CD4-positive, alpha-beta T cell (primary cell): ENCODE measurements at regions not wholly inside any gene's neighbourhood (a gene's known extent, or its start where the extent isn't known, plus 50 kb on each side); places are given as distances from the start of the nearest gene placed in this dataset.
A peak's percentile ranks its signal among the peaks of the same experiment; 100 is the strongest.

Experiments used
- ATAC-seq: fragments of 200-7000 bp; cut with Tn5 transposase; one replicate; pipeline ENCODE4 v1.10.0; 2022; ENCODE audit warnings: mild to moderate bottlenecking; ENCODE audit not compliant: poor library complexity
- CTCF ChIA-PET: fragments of 350-600 bp; sonication (Branson Sonifier 250); formaldehyde crosslinking; loops from one replicate; lab custom pipeline; 2021; ENCODE audit warnings: antibody characterized with exemption, inconsistent platforms; lab: Charles Lee
- POLR2A ChIA-PET: fragments of 350-600 bp; sonication (Branson Sonifier 250); formaldehyde crosslinking; loops from one replicate; lab custom pipeline; 2021; ENCODE audit warnings: antibody characterized with exemption, inconsistent platforms; lab: Charles Lee
- DNase-seq, 14 experiments: peaks; one replicate each; pipeline ENCODE4 v3.0.0-alpha.2; 2013 to 2020; ENCODE audit warnings: mixed read lengths in 2 of 14
- H3K27ac ChIP-seq, 2 donors: one replicate each; pipeline versions ENCODE4 v1.5.1 to v1.7.0; 2013; ENCODE audit warnings: low read length in 2 of 2, low read depth in 1 of 2, mild to moderate bottlenecking in 1 of 2
- H3K27me3 ChIP-seq, 2 experiments: 1 replicate in 1 of 2; 2 replicates in 1 of 2; pipeline versions ENCODE4 v1.6.1 to v1.7.0; 2013; ENCODE audit warnings: low read length in 2 of 2, control low read depth in 1 of 2, mild to moderate bottlenecking in 1 of 2, moderate library complexity in 1 of 2; ENCODE audit not compliant: insufficient read depth in 2 of 2, control insufficient read depth in 1 of 2
- H3K36me3 ChIP-seq: one replicate; pipeline ENCODE4 v1.6.1; 2013; ENCODE audit warnings: low read length, control low read depth; ENCODE audit not compliant: insufficient read depth
- H3K4me1 ChIP-seq: one replicate; pipeline ENCODE4 v1.6.1; 2013; ENCODE audit warnings: low read length, control low read depth; ENCODE audit not compliant: insufficient read depth
- H3K4me3 ChIP-seq: one replicate; pipeline ENCODE4 v1.5.1; 2013; ENCODE audit warnings: mild to moderate bottlenecking, low read length, moderate library complexity
- H3K9me3 ChIP-seq, 2 experiments: 1 replicate in 1 of 2; 2 replicates in 1 of 2; pipeline versions ENCODE4 v1.6.1 to v1.7.0; 2013; ENCODE audit warnings: low read length in 2 of 2, mild to moderate bottlenecking in 2 of 2, control low read depth in 1 of 2, moderate library complexity in 1 of 2; ENCODE audit not compliant: control insufficient read depth in 1 of 2, insufficient read depth in 1 of 2
- H3K27ac Mint-ChIP-seq: one replicate; pipeline ENCODE4 v1.8.0; 2020; ENCODE audit warnings: mixed read lengths
- H3K27me3 Mint-ChIP-seq: one replicate; pipeline ENCODE4 v1.8.0; 2021; ENCODE audit warnings: mixed read lengths
- H3K36me3 Mint-ChIP-seq: one replicate; pipeline ENCODE4 v1.8.0; 2021; ENCODE audit warnings: low read depth, mixed read lengths
- H3K4me1 Mint-ChIP-seq: one replicate; pipeline ENCODE4 v1.8.0; 2021; ENCODE audit warnings: low read depth, mixed read lengths
- H3K4me3 Mint-ChIP-seq: one replicate; pipeline ENCODE4 v1.8.0; 2020; ENCODE audit warnings: mild to moderate bottlenecking, mixed read lengths
- H3K9me3 Mint-ChIP-seq: one replicate; pipeline ENCODE4 v1.8.0; 2020; ENCODE audit warnings: mixed read lengths
- intact Hi-C, 2 experiments: fragments of 100-400 bp; cut with DNase I in 1 of 2; cut with micrococcal nuclease in 1 of 2; formaldehyde crosslinking; loops; one replicate each; pipeline versions ENCODE4 v1.15.1 to v1.9.0; 2023 to 2025; cut with DNase I, micrococcal nuclease
- TF ChIP-seq, protein P1 (sequence below): fragments of 200-600 bp; IDR thresholded peaks from one replicate; pipeline ENCODE4 v1.8.0; 2022; ENCODE audit warnings: antibody characterized with exemption, mild to moderate bottlenecking

DNA sequence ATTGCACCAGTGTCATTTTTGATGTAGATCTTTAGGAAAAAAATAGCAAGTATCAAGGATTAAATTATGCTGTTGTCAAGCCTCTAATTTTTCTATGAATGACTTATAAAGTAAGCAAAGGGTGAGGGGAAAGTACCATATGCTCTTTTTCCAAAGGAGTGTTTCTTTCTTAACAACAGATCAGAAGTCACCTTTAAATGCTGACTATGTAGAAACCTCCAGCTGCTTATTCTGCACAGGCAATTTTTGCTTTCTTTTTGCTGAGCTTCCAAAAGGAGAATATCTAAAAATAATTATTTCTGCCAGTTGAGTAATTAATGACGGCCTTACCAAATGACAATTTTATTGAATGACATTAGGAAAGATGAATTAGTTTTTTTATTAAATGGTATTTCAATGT is 390.6 kb upstream of the MANEA start:
- no peak overlapping the region for H3K27ac ChIP-seq
- ATAC-seq (no peak), DNase-seq (no peak)
- intact Hi-C loops: no loop called here
- Mint-ChIP-seq H3K9me3 (no peaks in the 10 kb centered on the region), H3K4me1 (no peaks in the 10 kb centered on the region), H3K4me3 (no peak overlapping the region), H3K27me3 (no peaks in the 10 kb centered on the region), H3K36me3 (no peaks in the 10 kb centered on the region), H3K27ac (no peak overlapping the region)
- H3K36me3 ChIP-seq: no peaks in the 10 kb centered on the region
- POLR2A ChIA-PET: no interaction called here
- H3K9me3 ChIP-seq: no peaks in the 10 kb centered on the region
- no peaks in the 10 kb centered on the region for H3K4me1 ChIP-seq
- H3K27me3 ChIP-seq: no peaks in the 10 kb centered on the region
- no peak overlapping the region for H3K4me3 ChIP-seq
- CTCF ChIA-PET: no interaction called here
- TF ChIP-seq, protein P1, sequence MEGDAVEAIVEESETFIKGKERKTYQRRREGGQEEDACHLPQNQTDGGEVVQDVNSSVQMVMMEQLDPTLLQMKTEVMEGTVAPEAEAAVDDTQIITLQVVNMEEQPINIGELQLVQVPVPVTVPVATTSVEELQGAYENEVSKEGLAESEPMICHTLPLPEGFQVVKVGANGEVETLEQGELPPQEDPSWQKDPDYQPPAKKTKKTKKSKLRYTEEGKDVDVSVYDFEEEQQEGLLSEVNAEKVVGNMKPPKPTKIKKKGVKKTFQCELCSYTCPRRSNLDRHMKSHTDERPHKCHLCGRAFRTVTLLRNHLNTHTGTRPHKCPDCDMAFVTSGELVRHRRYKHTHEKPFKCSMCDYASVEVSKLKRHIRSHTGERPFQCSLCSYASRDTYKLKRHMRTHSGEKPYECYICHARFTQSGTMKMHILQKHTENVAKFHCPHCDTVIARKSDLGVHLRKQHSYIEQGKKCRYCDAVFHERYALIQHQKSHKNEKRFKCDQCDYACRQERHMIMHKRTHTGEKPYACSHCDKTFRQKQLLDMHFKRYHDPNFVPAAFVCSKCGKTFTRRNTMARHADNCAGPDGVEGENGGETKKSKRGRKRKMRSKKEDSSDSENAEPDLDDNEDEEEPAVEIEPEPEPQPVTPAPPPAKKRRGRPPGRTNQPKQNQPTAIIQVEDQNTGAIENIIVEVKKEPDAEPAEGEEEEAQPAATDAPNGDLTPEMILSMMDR: no peak

DNA sequence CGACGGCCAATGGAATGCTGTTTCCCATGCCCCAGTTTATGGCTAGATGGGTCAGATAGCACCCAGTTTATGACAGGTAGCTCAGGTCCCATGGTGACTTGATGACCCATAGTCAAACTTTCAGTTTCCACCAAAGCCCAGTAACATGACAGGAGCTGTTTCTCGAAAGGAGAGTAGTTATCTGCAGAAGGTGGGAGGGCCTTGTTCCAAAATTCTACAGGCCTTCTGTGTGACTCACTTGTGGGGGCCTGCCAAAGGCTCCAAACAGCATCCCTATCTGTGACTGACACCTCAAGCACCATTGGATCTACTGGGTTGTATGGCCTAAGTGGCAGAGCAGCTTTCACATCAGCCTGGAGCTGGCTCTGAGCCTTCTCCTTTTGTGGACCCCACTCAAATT is 379.7 kb upstream of the MANEA start:
- Mint-ChIP-seq H3K9me3 (no peaks in the 10 kb centered on the region), H3K36me3 (no peaks in the 10 kb centered on the region), H3K4me3 (no peak overlapping the region), H3K27me3 (no peaks in the 10 kb centered on the region), H3K27ac (no peak overlapping the region), H3K4me1 (no peaks in the 10 kb centered on the region)
- no peaks in the 10 kb centered on the region for H3K9me3 ChIP-seq
- no peak for ATAC-seq
- ChIA-PET POLR2A (no interaction called here), CTCF (no interaction called here)
- no peaks in the 10 kb centered on the region for H3K27me3 ChIP-seq
- H3K4me3 ChIP-seq: no peak overlapping the region
- intact Hi-C loops: no loop called here
- TF ChIP-seq, protein P1: no peak
- no peaks in the 10 kb centered on the region for H3K4me1 ChIP-seq
- H3K36me3 ChIP-seq: no peaks in the 10 kb centered on the region
- H3K27ac ChIP-seq: no peak overlapping the region
- no peak for DNase-seq

DNA sequence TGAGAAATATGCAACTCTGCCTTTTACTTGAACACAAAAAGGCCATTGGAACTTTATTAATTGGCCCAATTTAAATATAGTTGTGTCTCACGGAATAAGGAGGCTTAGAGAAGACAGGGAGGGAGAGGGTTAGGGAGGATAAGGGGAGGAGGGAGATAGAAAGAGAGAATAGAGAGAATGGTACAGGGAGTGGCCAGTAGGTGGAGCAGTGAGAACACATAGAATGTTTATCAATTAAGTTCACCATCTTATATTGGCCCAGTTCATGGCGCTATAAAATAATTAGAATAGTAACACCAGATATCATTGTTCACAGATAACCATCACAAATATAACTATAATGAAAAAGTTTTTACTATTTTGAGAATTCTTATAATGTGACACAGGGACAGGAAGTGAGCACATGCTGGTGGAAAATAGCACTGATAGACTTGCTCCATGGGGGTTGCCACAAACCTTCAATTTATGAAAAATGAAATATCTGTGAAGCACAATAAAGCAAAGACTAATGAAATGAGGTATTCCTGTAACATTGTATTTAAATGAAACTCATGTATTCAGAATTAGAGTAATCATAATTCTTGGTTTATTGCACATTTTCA is 374.1 kb upstream of the MANEA start:
- intact Hi-C loops: no loop called here
- peak in 4 of 14 experiments; percentile 10 to 22 (median 14) for DNase-seq

More for the DNA sequence above, 374.1 kb upstream of the MANEA start:
- Mint-ChIP-seq H3K27me3 (no peaks in the 10 kb centered on the region), H3K4me1 (no peaks in the 10 kb centered on the region), H3K9me3 (no peaks in the 10 kb centered on the region), H3K36me3 (no peaks in the 10 kb centered on the region), H3K4me3 (no peak overlapping the region), H3K27ac (no peak overlapping the region)
- POLR2A ChIA-PET: no interaction called here
- TF ChIP-seq, protein P1: peak; percentile 45
- Histone ChIP-seq H3K27me3 (no peaks in the 10 kb centered on the region), H3K36me3 (no peaks in the 10 kb centered on the region), H3K9me3 (no peaks in the 10 kb centered on the region), H3K4me1 (no peaks in the 10 kb centered on the region), H3K4me3 (no peak overlapping the region), H3K27ac (no peak overlapping the region)
- peak; percentile 34 for ATAC-seq
- CTCF ChIA-PET: no interaction called here
